NCI-H510A treated with DMSO at 0.1 percent for 48 hours (cell line): ENCODE measurements at regions not wholly inside any gene's neighbourhood (a gene's known extent, or its start where the extent isn't known, plus 50 kb on each side); places are given as distances from the start of the nearest gene placed in this dataset.
A peak's percentile ranks its signal among the peaks of the same experiment; 100 is the strongest.

Experiments
- DNase-seq: peaks from one replicate; lab custom pipeline; 2025; lab: John Stamatoyannopoulos, UW

GRCh38 chr16:73214825-73215677 is 167.1 kb upstream of the ZFHX3 start:
- DNase-seq = no peak

- DNase-seq = peak; percentile 69
These were observed 166.0 kb upstream of the ZFHX3 start for GRCh38 chr16:73213732-73214455.

GRCh38 chr16:73212431-73212830 is 164.5 kb upstream of the ZFHX3 start:
- DNase-seq = no peak

- no peak for DNase-seq
These were observed 162.8 kb upstream of the ZFHX3 start for GRCh38 chr16:73210686-73211085.

- no peak for DNase-seq
These were observed 162.2 kb upstream of the ZFHX3 start for GRCh38 chr16:73210084-73210483.

GRCh38 chr16:73209190-73209589 is 161.3 kb upstream of the ZFHX3 start:
- no peak for DNase-seq

- DNase-seq = no peak
These were observed 158.3 kb upstream of the ZFHX3 start for GRCh38 chr16:73206151-73206707.

GRCh38 chr16:73205153-73205886 is 157.4 kb upstream of the ZFHX3 start:
- no peak for DNase-seq

- DNase-seq = peak; percentile 60
These were observed 156.6 kb upstream of the ZFHX3 start for GRCh38 chr16:73204359-73205152.

- no peak for DNase-seq
These were observed 154.3 kb upstream of the ZFHX3 start for GRCh38 chr16:73202161-73202729.

- no peak for DNase-seq
These were observed 151.3 kb upstream of the ZFHX3 start for GRCh38 chr16:73199214-73199613.

GRCh38 chr16:73198481-73198880 is 150.6 kb upstream of the ZFHX3 start:
- no peak for DNase-seq

- no peak for DNase-seq
These were observed 149.7 kb upstream of the ZFHX3 start for GRCh38 chr16:73197598-73197997.

- DNase-seq = peak; percentile 44
These were observed 148.7 kb upstream of the ZFHX3 start for GRCh38 chr16:73196670-73197069.

- no peak for DNase-seq
These were observed 145.5 kb upstream of the ZFHX3 start for GRCh38 chr16:73193464-73193863.

- DNase-seq = no peak
These were observed 144.4 kb upstream of the ZFHX3 start for GRCh38 chr16:73192232-73192894.

- DNase-seq = no peak
These were observed 143.7 kb upstream of the ZFHX3 start for GRCh38 chr16:73191660-73192046.

GRCh38 chr16:73190688-73191659 is 143.0 kb upstream of the ZFHX3 start:
- no peak for DNase-seq

- DNase-seq = no peak
These were observed 142.3 kb upstream of the ZFHX3 start for GRCh38 chr16:73190256-73190655.
